AG10803 (cell line): ENCODE measurements at regions not wholly inside any gene's neighbourhood (a gene's known extent, or its start where the extent isn't known, plus 50 kb on each side); places are given as distances from the start of the nearest gene placed in this dataset.

Experiments
- DNase-seq: peaks from one replicate; pipeline ENCODE4 v3.0.0; 2010; ENCODE audit warnings: low read depth
- H3K4me3 ChIP-seq: 2 replicates; pipeline ENCODE4 v1.5.1; 2011; ENCODE audit warnings: mild to moderate bottlenecking, low read length, control low read depth
- TF ChIP-seq, protein P1 (sequence below): conservative IDR thresholded peaks from 2 replicates; pipeline ENCODE4 v1.5.1; 2011; ENCODE audit warnings: mild to moderate bottlenecking, low read length, control low read depth, inconsistent platforms

DNA sequence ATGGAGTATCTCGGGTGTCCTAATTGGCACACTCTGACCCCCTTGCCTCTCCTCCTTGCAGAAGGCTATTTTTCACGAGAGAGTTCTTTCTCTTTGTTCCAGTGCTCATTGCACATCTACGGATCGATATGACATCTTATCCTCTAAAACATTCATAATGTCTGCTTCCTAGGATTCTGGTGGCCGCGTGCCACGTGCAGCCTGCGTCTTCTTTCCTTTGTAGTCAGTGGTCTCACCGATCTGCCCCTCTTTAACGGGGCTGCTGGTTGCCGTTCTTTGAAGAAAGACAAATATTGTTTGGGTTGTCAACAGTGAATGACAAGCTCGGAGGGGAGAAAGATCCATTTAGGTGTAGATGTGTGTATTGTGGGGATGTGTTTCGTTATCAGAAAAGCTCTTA lies 252.4 kb upstream of the WWC1 start:
- H3K4me3 ChIP-seq = no peak overlapping the region
- no peak for DNase-seq
- TF ChIP-seq, protein P1, sequence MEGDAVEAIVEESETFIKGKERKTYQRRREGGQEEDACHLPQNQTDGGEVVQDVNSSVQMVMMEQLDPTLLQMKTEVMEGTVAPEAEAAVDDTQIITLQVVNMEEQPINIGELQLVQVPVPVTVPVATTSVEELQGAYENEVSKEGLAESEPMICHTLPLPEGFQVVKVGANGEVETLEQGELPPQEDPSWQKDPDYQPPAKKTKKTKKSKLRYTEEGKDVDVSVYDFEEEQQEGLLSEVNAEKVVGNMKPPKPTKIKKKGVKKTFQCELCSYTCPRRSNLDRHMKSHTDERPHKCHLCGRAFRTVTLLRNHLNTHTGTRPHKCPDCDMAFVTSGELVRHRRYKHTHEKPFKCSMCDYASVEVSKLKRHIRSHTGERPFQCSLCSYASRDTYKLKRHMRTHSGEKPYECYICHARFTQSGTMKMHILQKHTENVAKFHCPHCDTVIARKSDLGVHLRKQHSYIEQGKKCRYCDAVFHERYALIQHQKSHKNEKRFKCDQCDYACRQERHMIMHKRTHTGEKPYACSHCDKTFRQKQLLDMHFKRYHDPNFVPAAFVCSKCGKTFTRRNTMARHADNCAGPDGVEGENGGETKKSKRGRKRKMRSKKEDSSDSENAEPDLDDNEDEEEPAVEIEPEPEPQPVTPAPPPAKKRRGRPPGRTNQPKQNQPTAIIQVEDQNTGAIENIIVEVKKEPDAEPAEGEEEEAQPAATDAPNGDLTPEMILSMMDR = no peak

DNA sequence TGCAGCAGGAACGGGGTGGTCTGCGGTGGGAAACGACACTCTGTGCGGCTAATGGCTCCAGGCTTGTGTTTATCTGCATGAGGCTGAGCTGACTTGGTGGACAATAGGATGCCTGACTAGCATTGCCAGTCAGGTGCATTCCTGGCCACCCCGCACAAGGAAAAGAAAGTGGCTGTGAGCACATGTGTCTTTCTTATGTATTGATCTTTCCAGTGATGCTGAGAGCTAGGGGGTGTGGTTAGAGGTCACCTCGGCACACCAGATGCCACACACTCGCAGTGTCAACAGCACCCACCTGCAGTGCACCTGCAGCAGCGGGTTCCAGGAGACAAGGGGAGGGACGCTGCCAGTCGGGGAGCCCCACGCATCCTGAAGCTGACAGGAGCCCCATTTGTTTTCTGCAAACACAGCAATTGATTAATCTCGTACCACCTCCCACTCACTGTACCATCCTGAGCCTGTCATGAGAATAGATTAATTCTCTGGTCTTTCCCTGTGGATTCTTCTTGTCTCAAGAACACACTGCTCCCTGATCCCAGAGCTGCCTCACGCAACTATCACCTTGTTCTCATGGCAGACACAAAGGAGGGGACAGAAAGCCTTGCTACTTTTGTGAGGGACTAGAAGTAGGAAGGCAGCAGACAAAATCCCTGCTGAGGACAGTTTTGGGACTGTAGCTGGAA lies 251.7 kb upstream of the WWC1 start:
- no peak for DNase-seq
- TF ChIP-seq, protein P1 = no peak
- no peak overlapping the region for H3K4me3 ChIP-seq

DNA sequence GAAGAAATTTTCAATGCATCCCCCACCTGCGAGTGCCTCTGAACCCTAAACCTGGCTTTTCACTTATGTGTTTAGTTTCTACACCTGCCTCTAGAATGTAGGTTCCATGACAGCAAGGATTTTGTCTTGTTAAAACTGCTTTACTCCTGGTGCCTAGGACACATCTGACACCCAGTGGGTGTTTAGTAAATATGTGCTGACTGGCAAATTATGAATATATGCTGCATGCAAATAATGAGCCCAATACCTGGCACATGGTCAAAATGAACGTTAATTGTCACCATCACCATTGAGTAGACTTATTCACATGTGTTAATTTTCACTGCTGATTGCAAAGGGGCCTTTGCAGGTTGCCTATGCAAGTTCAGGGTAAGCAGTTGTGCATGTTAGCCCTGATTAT lies 249.9 kb upstream of the WWC1 start:
- TF ChIP-seq, protein P1 = no peak
- H3K4me3 ChIP-seq = no peak overlapping the region
- no peak for DNase-seq

DNA sequence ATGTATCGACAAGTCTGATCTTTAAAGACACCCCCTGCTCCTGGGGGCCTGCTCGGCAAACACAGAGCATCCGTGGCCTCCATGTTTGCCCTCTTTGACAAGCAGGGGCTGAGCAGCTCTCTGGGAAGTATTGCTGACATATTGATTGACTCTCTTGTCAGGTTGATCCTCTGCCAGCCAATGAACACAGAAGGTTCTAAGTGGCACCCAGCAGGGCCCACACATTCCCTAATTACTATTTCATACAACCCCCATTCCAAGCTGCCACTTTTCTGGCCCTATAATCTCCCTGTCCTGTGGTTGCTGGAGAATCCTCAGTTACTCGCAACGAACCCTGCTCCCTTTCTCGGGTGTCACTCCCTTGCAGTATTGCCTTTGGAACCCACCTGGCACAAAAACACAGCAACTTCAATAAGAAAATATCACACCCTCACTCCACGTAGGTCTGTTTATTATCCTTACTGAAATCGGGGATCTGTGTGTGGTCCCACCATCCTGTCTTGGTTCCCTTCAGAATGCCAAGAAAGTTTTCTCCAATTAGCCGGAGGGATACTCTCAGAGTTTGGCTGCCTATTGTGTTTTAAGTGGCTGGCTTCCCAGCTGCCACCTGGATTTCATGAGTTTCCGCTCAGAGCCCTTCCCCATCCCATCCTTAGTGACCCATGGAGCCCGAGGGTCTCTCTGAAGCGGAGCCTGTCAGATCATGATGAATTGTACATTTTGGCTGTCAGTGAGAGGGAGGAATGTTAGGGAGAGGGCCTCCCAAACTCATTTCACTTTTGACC lies 249.0 kb upstream of the WWC1 start:
- TF ChIP-seq, protein P1 = no peak
- H3K4me3 ChIP-seq = no peak overlapping the region
- DNase-seq = no peak

DNA sequence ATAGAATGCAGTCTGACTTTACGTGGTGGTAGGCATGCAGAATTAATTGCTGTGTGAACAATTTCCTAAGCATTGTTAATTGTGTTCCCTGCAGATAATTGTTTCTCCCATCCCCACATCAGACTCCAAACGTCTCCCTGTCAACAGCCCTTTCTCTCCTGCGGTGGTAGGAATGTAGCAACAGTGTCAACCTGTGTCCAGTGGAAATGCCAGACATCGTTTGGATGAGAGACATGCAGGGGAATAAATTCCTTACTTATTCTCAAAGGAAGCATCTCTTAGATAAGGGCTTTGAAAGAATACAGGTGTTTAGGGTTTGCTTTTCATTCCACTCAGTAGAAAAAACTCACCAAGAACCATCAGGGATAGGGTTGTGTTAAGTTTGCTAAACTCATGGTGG lies 245.3 kb upstream of the WWC1 start:
- TF ChIP-seq, protein P1 = no peak
- DNase-seq = no peak
- no peak overlapping the region for H3K4me3 ChIP-seq

DNA sequence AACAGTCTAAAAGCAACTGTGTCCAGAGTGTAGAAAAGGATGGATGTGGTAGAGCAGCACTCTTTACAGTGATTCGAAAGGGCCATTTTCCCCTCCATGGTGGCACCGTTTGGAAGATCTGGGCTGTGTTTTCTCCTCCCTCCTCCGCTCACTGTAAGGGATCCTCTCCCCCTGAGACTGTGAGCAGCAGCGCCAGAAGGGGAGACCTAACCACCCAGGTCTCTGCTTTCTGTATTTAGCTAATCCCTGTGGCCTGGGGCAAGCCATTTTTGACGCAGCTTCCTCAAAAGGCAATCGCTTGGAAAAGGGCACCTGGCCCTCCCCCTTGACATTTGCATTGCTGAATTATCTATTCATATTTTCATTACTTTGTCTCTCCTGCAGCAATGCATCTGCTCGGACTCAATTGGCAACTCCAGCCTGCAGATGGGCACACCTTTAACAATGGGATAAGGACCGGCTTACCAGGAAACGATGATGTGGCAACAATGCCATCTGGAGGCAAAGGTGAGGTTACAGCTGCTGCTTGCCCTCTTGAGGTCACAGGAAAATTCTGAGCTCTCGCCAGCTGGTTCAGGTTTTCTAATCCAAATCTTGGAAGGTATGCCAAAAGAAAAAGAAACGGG lies 244.3 kb upstream of the WWC1 start:
- peak; percentile 41 for DNase-seq
- TF ChIP-seq, protein P1 = peak; percentile 36
- H3K4me3 ChIP-seq = no peak overlapping the region

DNA sequence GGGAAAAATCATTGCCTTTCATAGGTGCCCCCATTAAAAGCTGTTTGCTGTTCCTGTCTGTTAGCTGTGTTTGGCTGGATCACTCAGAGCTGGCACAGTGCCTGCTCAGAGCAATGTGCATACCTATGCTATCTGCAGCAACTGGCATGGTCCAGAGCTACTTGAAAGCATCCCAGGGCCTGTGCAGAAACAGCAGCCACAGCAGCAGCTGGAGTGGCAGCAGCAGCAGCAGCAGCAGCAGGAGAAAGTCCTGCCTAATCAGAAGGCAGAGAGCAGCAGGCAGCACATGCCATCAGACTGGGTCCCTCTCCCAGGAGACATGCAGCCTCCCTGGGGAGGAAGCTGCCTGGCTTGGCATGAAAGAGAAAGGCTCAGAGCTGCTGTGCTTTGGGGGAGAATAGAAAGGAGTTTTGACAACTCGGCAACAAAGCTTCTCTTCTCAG lies 243.8 kb upstream of the WWC1 start:
- no peak for DNase-seq
- no peak overlapping the region for H3K4me3 ChIP-seq
- TF ChIP-seq, protein P1 = no peak
